ENCODE measurements at regions not wholly inside any gene's neighbourhood (a gene's known extent, or its start where the extent isn't known, plus 50 kb on each side); places are given as distances from the start of the nearest gene placed in this dataset.

DNA sequence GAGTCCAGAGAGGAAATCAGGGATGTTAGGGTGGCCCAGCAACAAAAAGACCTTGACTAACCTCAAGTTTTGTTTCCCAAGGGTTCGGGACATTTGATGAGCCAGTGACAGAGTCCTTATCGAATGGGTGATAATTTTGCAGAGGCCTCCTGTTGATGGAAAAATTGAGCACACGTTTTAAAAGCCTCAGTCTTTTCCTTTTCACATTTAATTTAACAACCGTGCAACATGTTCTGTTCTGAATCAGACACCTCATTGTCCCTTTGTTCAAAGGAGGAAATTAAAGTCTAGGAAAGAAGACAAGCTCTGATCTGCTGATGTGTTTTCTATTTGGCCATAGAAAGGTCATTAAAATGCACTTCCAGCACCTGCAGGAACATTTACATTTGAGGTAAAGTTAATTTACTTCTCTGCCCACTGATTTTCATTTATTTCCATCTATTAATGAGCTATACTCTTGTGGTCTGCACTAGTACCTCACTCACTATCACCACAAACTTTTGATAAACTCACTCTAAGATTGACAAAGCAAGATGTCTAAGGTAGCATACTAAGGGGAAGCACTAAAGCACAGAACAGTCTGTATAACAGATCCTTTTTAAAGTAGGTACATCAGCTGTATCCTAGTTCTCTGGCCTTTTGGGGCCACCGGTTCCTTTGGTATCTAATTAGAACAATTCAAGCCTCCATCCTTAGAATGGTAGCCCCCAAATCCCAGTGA, 147.0 kb downstream of the RPAP3 start:
- no peak for DNase-seq

- DNase-seq, result no peak
These were observed 148.4 kb downstream of the RPAP3 start for GRCh38 chr12:47557386-47557785.

DNA sequence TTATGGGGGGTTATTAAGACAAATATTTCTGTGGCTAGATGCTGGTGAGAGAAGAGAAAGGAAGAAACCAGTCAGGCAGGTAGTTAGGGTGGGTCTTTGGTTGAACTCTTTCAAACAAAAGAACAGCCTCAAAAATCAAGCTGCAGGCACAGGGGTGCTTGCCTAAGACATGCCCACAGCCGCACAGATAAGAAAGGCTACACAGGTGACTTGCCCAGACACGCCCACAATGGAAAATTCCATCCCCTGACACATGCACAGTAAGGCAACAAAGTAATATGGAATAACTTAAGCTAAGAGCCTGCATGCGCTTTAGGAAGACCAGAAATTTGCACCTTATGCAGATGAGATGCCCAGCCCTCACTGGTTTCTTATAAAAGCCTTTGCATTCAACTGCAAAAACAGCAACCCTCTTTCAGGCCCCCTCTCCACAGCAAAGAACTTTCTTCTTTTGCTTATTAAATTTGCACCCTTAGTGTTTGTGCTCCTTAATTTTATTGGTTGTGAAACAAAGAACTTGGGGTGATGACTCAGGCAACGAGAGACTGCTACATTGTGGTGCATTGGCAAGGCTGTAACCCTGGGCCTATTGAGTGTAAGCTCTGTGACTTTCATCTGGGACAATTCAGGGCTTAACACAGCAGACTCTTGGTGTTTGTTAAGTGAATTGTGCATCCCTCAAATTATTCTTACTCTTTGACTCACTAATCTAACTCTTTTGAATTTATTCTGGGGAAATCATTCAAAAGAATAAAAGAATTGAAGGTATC, 149.4 kb downstream of the RPAP3 start:
- DNase-seq, result no peak

- no peak for DNase-seq
These were observed 151.7 kb downstream of the RPAP3 start for GRCh38 chr12:47554046-47554653.

GRCh38 chr12:47553266-47553665, 152.6 kb downstream of the RPAP3 start:
- no peak for DNase-seq

GRCh38 chr12:47551426-47551851, 154.4 kb downstream of the RPAP3 start:
- DNase-seq, result no peak

- no peak for DNase-seq
These were observed 156.6 kb downstream of the RPAP3 start for GRCh38 chr12:47549258-47549657.

DNA sequence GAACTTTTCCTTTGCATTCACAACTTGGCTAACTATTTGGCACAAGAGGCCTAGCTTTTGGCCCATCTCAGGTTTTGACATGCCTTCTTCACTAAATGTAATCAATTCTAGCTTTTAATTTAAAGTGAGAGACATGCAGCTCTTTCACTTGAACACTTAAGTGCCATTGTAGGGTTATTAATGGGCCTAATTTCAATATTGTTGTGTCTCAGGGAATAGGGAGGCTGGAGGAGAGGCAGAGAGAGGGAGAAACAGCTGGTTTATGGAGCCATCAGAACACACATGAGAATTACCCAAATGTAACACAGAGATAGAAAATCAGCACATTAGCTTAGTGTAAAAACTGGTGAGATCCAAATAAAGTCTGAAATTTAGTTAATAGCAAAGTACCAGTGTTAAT, 157.4 kb downstream of the RPAP3 start:
- no peak for DNase-seq

DNA sequence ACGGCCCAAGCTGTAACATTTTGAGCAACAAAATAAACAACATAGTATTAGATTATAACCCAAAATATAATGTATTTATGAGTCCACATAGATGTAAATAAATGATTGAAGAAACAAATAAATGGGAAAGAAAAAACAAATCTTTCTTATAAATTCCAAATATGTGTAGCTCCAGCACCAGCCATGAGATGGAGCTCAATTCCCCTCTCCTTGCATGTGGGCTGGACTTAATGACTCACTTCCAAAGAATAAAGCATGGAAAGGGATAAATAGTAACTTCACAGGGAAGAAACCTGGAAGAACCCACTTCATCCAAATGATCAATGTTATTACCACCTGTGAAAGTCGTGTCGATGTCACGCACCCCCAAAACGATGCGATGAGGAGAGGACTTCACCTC, 158.8 kb downstream of the RPAP3 start:
- no peak for DNase-seq

DNA sequence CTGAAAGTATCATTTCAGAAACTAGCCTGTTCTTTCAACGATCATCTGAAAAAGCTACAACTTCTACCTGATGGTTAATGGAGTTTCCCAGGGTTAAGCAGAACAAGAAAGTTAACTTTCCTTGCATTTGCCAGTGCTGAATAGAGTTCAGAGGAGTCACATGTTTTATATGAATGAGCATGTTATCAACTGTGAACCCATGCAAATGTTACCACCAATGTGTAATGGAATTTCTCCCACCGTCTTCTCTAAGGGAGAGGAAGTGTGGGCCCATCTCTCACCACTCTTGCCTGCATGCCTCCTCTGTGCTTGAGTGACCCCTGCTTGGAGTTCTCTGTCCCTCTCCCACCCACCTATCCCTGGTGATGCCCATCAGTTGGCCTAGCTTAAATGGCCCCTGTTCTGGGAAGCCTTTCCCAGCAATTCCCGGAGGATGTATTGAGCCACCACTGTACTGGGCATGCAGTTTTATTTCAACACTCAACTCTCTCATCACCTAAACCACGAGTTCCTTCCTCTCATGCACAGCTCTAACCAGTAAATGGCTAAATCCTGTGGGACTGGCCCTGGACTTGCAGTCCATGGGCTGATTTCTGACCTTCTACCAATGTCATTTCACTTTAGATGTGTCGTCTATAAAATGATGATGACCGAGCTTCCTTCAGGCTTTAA, 159.8 kb downstream of the RPAP3 start:
- no peak for DNase-seq

DNA sequence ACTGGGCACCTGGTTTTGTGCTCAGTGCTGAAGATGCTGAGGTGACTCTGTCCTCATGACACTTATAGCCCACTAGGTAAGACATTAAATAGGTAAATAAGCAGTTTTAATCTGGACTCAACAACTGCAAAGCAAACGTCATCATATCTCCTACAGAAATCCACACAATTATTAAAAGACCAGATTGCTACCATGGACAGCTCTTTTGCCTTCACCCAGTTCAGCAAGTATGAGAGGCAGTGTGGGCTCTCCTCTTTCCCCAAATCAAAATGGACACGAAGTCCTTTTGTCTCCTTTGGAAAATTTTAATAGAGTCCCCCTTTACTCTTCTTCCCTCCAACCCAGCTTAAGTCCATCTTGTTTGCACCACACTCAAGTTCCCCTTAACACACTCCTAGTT, 171.1 kb downstream of the RPAP3 start:
- DNase-seq, result peak; percentile 25

DNA sequence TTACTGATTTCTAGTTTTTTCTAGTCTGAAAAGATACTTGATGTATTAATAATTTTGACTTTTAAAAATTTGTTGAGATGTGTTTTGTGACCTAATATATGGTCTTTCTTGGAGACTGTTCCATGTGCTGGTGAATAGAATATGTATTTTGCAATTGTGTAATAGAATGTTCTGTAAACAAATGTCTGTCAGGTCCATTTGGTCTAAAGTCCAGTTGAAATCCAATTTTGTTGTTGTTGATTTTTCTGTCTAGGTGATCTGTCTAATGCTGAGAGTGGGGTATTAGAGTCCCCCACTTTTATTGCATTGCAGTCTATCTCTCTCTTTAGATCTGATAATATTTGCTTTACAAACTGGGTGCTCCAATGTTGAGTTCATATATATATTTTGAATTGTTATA, 175.8 kb downstream of the RPAP3 start:
- no peak for DNase-seq

GRCh38 chr12:47527816-47528215, 178.0 kb downstream of the RPAP3 start:
- DNase-seq, result no peak

DNA sequence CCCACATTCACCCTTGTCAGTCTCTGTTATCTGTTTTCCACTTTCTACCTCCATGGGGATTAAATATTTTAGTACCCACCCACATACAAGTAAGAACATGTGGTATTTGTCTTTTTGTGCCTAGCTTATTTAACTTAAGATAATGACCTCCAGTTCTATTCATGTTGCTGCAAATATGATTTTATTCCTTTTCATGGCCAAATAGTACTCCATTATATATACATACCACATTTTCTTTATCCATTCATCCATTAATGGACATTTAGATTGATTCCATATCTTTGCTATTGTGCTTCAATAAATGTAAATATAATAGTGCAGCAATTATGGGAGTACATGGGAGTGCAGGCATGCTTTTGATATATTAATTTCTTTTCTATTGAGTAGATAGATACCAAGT, 185.8 kb downstream of the RPAP3 start:
- no peak for DNase-seq

DNA sequence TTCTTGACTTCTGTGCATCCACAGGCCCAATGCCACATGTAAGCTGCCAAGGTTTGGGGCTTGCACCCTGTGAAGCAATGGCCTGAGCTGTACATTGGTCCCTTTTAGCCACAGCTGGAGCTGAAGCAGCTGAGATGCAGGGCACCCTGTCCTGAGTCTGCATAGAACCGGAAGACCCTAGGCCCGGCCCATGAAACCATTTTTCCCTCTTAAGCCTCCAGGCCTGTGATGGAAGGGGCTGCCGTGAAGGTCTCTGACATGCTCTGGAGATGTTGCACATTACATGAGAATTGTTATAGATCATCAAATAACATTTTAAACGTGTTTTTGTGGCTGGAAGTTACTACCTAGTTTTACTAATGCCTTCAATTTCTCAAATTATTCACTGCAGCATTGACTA, 188.7 kb downstream of the RPAP3 start:
- no peak for DNase-seq

DNA sequence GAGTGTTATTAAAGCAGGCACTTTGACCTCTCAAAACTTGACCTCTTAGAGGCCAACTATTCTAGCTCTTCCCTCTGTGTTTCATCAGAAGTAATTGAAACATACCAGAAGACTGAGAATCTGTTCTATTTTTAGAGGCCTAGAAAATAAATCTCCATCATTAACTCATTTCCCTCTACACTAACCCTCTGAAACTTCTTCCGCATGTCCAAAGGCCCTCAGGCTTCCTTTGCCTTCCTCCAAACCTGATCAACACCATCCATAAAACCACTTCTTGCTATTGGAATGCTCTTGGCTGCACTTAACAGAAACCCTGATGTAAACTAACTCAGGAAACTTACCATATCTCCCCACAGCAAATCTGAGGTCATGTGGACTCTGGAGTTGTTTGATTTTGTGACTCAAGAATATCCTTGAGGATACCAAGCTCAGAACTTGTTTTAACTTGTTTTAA, 196.4 kb downstream of the RPAP3 start:
- DNase-seq, result no peak

- DNase-seq, result no peak
These were observed 198.6 kb downstream of the RPAP3 start for GRCh38 chr12:47507221-47507620.

DNA sequence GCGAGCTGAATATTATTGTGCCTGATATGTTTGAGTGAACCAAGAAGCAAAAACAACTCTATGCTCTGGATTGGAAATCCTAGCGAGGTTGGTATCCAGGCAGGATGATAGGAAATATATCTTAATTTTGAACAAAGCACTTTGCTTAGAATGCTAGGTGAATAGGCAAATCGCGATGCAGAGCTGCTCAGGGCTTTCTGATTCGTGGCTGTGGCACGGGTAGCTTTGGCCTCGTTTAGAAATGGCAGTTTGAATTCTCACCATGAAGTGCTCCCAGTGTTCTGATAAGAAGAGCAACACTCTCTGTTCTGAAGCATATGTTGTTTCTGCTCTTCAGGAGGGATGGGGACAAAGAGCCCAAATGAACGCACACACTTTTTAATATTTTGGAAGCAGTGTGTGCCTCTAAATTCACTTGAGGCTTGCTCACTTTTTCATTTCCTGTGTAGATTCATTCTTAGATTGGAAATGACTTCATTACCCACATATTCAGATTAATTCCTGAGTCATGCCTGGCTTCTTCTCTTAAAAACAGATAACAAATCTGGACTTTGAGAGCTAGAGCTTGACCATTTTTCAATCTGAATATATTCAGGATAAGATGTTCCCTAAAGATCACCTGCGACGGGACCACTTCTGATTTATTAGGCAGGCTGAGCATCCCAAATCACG, 200.9 kb downstream of the RPAP3 start:
- peak; percentile 28 for DNase-seq

- no peak for DNase-seq
These were observed 212.0 kb downstream of the RPAP3 start for GRCh38 chr12:47493801-47494200.

DNA sequence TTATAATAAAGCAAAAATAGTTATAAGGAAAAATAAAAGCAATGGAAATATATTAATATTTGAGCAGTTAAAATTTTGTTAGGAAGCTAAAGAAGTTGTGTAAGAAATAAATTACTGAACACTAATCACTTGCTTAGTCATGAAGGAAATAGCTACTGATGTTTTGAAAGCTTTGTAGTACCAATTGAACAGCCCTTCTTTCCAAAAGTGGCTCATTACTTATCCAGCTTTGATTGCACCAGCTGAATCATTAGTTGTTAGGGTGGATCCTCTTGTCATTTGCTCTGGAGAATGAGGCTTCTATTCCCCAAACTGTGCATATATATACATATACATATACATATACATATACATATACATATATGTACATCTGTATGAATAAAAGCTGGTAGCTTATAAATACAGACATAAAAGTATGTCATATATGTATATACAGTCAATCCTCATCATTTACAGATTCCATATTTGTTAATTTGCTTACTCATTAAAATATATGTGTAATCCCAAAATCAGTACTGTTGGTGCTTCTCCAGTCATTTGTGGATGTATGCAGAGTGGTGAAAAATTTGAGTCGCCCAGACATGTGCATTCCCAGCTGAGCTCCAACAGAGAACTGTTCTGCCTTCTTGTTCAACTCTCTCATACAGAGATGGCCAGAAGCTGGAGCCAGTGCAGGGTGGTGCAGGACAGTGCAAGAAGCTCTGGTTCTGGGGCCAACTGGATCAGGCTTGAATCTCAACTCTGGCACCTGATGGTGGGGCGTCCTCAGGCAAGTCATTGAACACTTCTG, 214.1 kb downstream of the RPAP3 start:
- DNase-seq, result no peak

DNA sequence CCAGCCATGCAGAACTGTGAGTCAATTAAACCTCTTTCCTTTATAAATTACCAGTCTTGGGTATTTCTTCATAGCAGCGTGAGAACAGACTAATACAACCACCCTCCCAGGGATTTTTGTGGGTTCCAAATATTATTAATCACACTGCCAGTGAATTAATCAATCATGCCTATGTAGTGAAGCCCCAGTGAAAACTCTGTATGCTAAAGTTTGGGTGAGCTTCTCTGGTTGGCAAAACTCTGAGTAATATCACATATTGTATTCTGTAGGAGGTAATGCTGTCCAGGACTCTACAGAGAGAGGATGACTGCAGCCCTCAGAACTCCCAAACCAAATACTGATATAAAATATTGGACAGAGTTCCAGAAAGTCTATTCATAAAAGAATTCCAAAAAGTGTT, 216.9 kb downstream of the RPAP3 start:
- no peak for DNase-seq

DNA sequence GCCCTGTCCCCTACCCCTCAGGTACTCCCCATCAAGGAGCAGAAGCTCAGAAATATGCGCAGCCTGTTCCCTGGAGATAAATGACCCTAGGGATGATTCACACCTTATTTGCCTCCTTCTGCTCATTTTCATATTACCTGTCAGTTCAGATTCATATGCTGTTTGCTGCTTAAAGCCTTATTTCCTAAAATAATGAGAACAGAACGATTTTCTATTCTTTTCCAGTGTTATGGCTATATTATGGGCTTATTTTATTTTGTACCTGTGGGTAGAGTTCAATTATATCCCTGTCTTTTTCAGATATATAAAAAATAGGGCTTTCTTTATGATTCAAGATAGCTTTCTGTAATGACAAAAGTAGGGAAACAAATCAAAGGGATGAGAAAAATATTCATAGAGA, 224.8 kb downstream of the RPAP3 start:
- DNase-seq, result no peak
